ENCODE measurements at regions not wholly inside any gene's neighbourhood (a gene's known extent, or its start where the extent isn't known, plus 50 kb on each side); places are given as distances from the start of the nearest gene placed in this dataset.

DNA sequence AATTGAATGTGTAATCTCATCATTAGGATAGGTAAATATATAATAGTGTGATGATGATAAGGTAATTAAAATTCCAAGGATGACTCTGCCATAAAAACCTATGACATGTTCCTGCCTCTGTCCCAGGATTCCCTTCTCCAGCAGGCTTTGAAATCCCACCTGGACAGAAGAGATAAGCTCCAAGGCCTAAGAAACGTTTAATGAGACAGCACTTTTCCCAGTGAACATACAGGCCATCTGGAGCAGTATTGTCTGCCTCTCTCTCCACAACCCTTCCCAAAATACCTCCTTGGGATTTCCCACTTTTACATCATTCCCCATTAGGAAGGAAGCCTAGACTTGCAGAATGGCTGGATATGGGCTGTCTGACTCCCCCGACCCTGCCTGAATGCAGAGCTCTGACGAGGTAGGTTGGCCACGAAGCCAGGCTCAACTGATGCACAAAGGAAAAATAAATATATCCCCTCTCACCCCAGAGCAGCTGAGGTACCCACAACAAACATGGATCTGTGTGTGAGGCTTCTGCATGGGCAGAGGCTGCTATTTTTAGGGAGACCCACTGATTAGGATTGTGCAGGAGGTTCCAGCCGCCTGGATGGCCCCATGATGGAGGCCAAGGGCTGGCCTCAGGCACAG, 71.0 kb downstream of the TMPRSS5 start:
- Histone ChIP-seq H3K9ac (ENCODE audit: insufficient read depth in 1 of 2, low read depth in 2 of 2, low read length in 2 of 2) (0 out of 4 replicates have a peak overlapping the region, but pooled peaks of 1 of the 2 experiments have one; percentile 18), H2AFZ (ENCODE audit: low read depth, low read length) (peak overlapping the region; percentile 71), H3K79me2 (ENCODE audit: control insufficient read depth, insufficient read depth, low read length) (no peaks in the 10 kb centered on the region), H3K9me3 (replicated peaks; ENCODE audit: control insufficient read depth, insufficient read depth, low read depth, low read length) (peaks cover 8% of the 10 kb centered on the region), H3K9me1 (ENCODE audit: control insufficient read depth, insufficient read depth, low read length) (no peaks in the 10 kb centered on the region), H3K27me3 (ENCODE audit: control insufficient read depth in 2 of 2, insufficient read depth in 2 of 2, low read length in 2 of 2) (no peaks in the 10 kb centered on the region), H3K27ac (ENCODE audit: extremely low read depth, low read depth, low read length) (peak overlapping the region; percentile 56), H4K20me1 (replicated peaks; ENCODE audit: control insufficient read depth, insufficient read depth, low read length) (no peaks in the 10 kb centered on the region), H3K36me3 (ENCODE audit: control insufficient read depth, insufficient read depth, low read length) (no peaks in the 10 kb centered on the region), H3K4me1 (replicated peaks in 1 of 2; ENCODE audit: control insufficient read depth in 2 of 2, insufficient read depth in 2 of 2, low read length in 2 of 2) (peaks cover 10 to 23% of the 10 kb centered on the region in 2 experiments; a peak in 3 of 5 replicates), H3K4me2 (ENCODE audit: insufficient read depth, low read length) (peak overlapping the region; percentile 62), H3K4me3 (no peak overlapping the region)
- FAIRE-seq = peak; percentile 73
- intact Hi-C loops (cut with micrococcal nuclease) (no loop called here), in situ Hi-C loops (cut with MboI) (no loop called here)
- no TSS peak for BruUV-seq (replicated peaks)
- ChIA-PET CTCF (ENCODE audit: low intra/inter-chr PET ratio) (no interaction called here), POLR2A (interaction anchor here (1.0 kb wide), 1 partner anchor 18 kb away, joined by 3 read pairs; no protein-coding TSS in a partner anchor)
- peak; percentile 70 for ATAC-seq
- 36% methylated on average over 5 of the region's 5 CpGs for WGBS (ENCODE audit: insufficient coverage, low coverage, missing lambda C conversion rate)
- peak; percentile 65 to 68 (median 68) for DNase-seq (ENCODE audit: extremely low read depth in 1 of 4, low spot score in 3 of 4)
- TF ChIP-seq TEAD4 (IDR thresholded peaks at IDR 0.05; ENCODE audit: low read length) (peak; percentile 85), TEAD4 (CRISPR knock-in tag; IDR thresholded peaks at IDR 0.05; ENCODE audit: borderline replicate concordance) (no peak), MED1 (CRISPR knock-in tag; IDR thresholded peaks at IDR 0.05; ENCODE audit: borderline replicate concordance) (no peak), ZNF384 (IDR thresholded peaks at IDR 0.05; ENCODE audit: low read depth, low read length) (no peak), PURB (CRISPR knock-in tag; IDR thresholded peaks at IDR 0.05; ENCODE audit: low read depth) (no peak), BMI1 (IDR thresholded peaks at IDR 0.05; ENCODE audit: low read length) (no peak), ZNF224 (CRISPR knock-in tag; IDR thresholded peaks at IDR 0.05) (no peak), ARID1B (IDR thresholded peaks at IDR 0.05) (peak; percentile 96), HDAC1 (IDR thresholded peaks at IDR 0.05) (peak in 1 of 2 experiments; percentile 71; a peak in 2 of 4 replicates), SMARCC2 (IDR thresholded peaks at IDR 0.05; ENCODE audit: low read depth) (peak; percentile 57; the same call in 1 of the 2 replicates), ZNF589 (CRISPR knock-in tag; IDR thresholded peaks at IDR 0.05; ENCODE audit: low read depth) (no peak), KLF10 (CRISPR knock-in tag; IDR thresholded peaks at IDR 0.05) (no peak), HNRNPK (IDR thresholded peaks at IDR 0.05; ENCODE audit: low read depth, low read length, poor library complexity, severe bottlenecking) (no peak), EP300 (IDR thresholded peaks at IDR 0.05; ENCODE audit: low read length) (peak; percentile 95), RBM15 (IDR thresholded peaks at IDR 0.05; ENCODE audit: insufficient read depth, low read length) (no peak), GTF2F1 (IDR thresholded peaks at IDR 0.05; ENCODE audit: low read depth, low read length) (no peak)
- TF ChIP-seq, protein P1, sequence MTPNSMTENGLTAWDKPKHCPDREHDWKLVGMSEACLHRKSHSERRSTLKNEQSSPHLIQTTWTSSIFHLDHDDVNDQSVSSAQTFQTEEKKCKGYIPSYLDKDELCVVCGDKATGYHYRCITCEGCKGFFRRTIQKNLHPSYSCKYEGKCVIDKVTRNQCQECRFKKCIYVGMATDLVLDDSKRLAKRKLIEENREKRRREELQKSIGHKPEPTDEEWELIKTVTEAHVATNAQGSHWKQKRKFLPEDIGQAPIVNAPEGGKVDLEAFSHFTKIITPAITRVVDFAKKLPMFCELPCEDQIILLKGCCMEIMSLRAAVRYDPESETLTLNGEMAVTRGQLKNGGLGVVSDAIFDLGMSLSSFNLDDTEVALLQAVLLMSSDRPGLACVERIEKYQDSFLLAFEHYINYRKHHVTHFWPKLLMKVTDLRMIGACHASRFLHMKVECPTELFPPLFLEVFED (CRISPR knock-in tag; conservative IDR thresholded peaks at IDR 0.05) = no peak
- TF ChIP-seq, protein P2, sequence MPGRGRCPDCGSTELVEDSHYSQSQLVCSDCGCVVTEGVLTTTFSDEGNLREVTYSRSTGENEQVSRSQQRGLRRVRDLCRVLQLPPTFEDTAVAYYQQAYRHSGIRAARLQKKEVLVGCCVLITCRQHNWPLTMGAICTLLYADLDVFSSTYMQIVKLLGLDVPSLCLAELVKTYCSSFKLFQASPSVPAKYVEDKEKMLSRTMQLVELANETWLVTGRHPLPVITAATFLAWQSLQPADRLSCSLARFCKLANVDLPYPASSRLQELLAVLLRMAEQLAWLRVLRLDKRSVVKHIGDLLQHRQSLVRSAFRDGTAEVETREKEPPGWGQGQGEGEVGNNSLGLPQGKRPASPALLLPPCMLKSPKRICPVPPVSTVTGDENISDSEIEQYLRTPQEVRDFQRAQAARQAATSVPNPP (IDR thresholded peaks at IDR 0.05; ENCODE audit: borderline replicate concordance, insufficient read depth, insufficient read length) = no peak
- TF ChIP-seq, protein P3, sequence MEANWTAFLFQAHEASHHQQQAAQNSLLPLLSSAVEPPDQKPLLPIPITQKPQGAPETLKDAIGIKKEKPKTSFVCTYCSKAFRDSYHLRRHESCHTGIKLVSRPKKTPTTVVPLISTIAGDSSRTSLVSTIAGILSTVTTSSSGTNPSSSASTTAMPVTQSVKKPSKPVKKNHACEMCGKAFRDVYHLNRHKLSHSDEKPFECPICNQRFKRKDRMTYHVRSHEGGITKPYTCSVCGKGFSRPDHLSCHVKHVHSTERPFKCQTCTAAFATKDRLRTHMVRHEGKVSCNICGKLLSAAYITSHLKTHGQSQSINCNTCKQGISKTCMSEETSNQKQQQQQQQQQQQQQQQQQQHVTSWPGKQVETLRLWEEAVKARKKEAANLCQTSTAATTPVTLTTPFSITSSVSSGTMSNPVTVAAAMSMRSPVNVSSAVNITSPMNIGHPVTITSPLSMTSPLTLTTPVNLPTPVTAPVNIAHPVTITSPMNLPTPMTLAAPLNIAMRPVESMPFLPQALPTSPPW (CRISPR knock-in tag; IDR thresholded peaks at IDR 0.05) = no peak
- TF ChIP-seq, protein P4, sequence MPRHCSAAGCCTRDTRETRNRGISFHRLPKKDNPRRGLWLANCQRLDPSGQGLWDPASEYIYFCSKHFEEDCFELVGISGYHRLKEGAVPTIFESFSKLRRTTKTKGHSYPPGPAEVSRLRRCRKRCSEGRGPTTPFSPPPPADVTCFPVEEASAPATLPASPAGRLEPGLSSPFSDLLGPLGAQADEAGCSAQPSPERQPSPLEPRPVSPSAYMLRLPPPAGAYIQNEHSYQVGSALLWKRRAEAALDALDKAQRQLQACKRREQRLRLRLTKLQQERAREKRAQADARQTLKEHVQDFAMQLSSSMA (CRISPR knock-in tag; IDR thresholded peaks at IDR 0.05) = no peak

Data from K562 (cell line).